Epithelial cell of proximal tubule (primary cell): ENCODE measurements at regions not wholly inside any gene's neighbourhood (a gene's known extent, or its start where the extent isn't known, plus 50 kb on each side); places are given as distances from the start of the nearest gene placed in this dataset.
A peak's percentile ranks its signal among the peaks of the same experiment; 100 is the strongest.

Source experiments
- DNase-seq: peaks from one replicate; pipeline ENCODE4 v3.0.0-alpha.2; 2011; ENCODE audit warnings: low read depth
- H3K4me3 ChIP-seq: 2 replicates; pipeline ENCODE4 v1.5.1; 2011; ENCODE audit warnings: low read depth, mild to moderate bottlenecking, low read length
- CTCF ChIP-seq: conservative IDR thresholded peaks from 2 replicates; pipeline ENCODE4 v1.5.1; 2012; ENCODE audit warnings: low read depth, mild to moderate bottlenecking, low read length

GRCh38 chr7:46511442-46512215 lies 590.6 kb upstream of the IGFBP3 start:
- no peak for DNase-seq
- no peak overlapping the region for H3K4me3 ChIP-seq
- TF ChIP-seq CTCF = no peak

DNA sequence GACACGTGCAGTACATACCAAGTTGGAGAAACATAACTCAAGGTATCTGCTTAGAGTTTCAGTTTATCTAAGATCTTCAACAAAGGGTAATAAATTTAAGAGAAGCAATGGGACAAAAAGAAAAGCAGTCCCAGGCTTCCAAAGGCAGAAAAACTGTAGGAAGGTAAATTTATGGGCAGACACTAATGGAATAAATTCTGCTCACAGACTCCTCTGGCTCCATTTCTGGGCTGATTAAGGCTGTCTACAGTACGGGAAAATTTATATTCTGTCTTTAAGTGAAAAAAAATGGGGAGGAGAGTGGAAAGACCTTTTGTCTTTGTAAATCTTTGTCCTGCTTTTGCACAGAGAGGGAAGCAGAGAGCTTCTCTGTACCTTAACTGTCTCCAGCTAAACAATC lies 587.5 kb upstream of the IGFBP3 start:
- H3K4me3 ChIP-seq = no peak overlapping the region
- no peak for DNase-seq
- TF ChIP-seq CTCF = no peak

- H3K4me3 ChIP-seq = no peak overlapping the region
- TF ChIP-seq CTCF = no peak
- DNase-seq = no peak
These were observed 586.5 kb upstream of the IGFBP3 start for GRCh38 chr7:46507560-46507959.

DNA sequence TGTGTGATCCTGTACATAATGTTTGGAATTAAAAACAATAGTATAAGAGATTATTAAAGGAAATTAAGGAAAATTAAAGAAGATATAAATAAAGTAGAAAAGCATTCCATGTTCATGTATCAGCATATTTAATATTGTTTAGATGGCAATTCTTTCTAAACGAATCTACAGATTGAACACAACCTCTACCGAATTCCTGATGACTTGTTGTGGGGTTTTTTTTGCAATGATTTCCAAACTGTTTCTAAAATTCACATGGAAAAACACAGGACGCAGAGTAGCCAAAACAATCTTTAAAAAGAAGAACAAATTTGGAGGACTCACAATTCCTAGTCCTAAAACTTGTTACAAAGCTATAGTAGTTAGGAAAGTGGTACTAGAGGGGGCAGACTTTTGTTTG lies 573.4 kb upstream of the IGFBP3 start:
- TF ChIP-seq CTCF = no peak
- no peak overlapping the region for H3K4me3 ChIP-seq
- no peak for DNase-seq

DNA sequence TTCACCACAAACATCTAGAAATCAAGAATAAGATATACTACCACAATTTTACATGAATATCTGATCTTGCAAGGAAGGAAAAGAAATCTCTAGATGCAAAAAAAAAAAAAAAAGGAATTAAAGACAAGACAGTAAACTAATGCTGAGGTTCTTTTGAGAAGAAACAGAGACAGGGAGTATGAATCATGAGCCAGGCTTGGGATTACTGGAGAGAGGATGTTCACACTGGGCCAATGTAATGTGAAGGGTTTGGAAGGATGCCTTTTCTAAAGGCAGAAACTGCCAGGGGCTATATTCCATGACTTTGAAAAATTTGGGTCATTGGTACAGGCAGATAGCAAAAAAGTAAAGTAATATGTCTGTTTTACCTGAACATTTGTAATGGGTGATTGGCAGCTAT lies 573.0 kb upstream of the IGFBP3 start:
- no peak for DNase-seq
- TF ChIP-seq CTCF = no peak
- H3K4me3 ChIP-seq = no peak overlapping the region

- no peak overlapping the region for H3K4me3 ChIP-seq
- peak; percentile 14 for TF ChIP-seq CTCF
- no peak for DNase-seq
These were observed 572.1 kb upstream of the IGFBP3 start for GRCh38 chr7:46493196-46493595.

- no peak for TF ChIP-seq CTCF
- no peak for DNase-seq
- no peak overlapping the region for H3K4me3 ChIP-seq
These were observed 571.4 kb upstream of the IGFBP3 start for GRCh38 chr7:46492466-46492865.
